ENCODE measurements at regions not wholly inside any gene's neighbourhood (a gene's known extent, or its start where the extent isn't known, plus 50 kb on each side); places are given as distances from the start of the nearest gene placed in this dataset.
"Not testable (repeated sequence)": the region's sequence is repeated elsewhere in the genome, so short reads cannot be mapped to it uniquely, and the experiment has no call there.

GRCh38 chr3:107909583-107909982 lies 181.2 kb downstream of the CD47 start:
- DNase-seq (ENCODE audit: low read depth in 4 of 4, low spot score in 3 of 4), result not testable (repeated sequence)

DNA sequence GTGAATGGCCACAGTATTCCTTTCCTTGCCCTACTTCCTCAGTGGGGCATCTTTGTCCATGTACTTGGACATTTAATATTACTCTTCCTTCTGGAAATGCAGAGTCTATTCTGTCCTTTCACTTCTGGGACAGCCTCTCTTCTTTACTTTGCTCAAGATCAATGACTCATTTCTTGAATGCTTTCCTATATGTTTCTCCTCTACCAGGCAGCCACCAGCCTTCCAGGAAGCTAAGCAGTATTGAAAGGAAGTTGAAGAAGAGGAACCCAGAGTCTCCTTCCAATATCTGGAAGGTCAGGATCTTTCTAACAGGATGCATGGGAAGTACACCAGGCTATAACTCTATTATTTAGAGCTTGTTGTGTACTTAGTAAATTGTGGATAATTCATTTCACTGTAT lies 182.8 kb downstream of the CD47 start:
- no peak for DNase-seq (ENCODE audit: low read depth in 4 of 4, low spot score in 3 of 4)

DNA sequence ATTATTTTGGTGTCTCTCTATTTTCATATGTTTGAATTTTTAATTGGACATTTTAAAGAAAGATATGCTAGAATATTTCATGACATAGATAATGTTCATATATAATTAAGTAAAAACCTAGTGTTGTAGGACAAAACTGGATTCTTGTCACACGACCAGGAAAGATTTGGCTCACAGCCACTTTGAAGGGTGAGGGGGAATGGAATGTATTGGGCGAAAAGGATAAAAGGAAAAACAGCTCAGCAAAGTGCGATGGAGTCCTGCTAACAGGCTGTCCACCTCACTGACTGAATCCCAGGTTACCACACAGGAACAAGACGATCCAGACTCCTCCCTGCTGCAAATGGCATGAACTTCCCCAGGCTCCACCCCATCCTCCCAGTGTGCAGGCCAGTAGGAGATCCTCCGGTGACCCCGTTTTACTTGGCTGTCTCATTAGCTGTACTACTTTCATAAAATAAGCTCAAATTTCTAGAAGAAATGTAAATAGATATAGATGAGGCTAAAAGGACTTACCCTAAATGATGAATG lies 186.2 kb downstream of the CD47 start:
- DNase-seq (ENCODE audit: low read depth in 4 of 4, low spot score in 3 of 4), result no peak

- DNase-seq (ENCODE audit: low read depth in 4 of 4, low spot score in 3 of 4), result no peak
Observed at GRCh38 chr3:107899990-107900651, 190.7 kb downstream of the CD47 start.

DNA sequence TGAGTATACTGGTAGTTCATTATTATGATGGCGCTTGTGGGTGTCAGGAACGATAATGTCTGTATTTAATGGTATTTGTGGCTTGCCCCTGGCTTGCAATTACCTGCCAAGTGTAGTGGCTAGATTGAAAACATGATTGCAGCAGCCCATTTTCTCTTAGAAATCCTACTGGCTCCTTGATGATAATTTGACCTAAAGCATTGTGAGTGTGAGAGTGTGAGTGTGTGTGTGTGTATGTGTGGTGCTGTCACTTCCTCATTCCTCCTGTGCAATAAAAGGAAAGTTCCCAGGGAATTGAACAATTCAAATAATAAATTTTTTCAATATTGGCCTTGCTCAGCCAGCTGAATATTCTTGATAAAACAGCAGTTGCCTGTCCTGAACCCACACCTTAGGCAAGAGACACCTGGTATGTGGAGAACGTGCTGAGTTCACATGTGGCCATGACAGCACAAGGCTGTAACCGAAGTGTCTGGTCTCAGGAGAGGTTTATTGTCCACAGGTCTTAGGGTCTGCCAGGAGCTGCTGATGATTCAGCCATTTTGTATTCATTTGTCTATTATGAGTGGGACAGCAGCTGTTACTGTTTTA lies 193.3 kb downstream of the CD47 start:
- DNase-seq (ENCODE audit: low read depth in 4 of 4, low spot score in 3 of 4), result no peak

DNA sequence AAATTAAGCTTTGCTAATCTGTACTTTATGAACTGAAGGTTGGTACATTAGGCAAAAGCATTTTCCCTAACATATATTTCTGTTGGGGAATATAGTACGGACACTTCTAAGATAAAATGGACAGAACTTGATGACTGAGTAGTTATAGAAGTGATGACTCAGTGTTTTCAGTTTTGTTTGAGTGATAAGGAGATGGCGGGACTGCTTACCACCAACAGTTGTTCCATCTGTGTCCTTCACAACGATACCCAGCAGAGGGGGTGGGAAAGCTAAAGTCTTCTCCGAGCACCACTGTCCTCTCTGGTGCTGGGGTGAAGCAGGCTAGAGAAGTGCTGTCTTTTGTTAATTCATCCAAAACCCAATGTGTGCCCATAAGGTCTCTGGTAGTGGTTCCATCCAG lies 195.8 kb downstream of the CD47 start:
- DNase-seq (ENCODE audit: low read depth in 4 of 4, low spot score in 3 of 4), result no peak

- DNase-seq (ENCODE audit: low read depth in 4 of 4, low spot score in 3 of 4), result no peak
Observed at GRCh38 chr3:107892955-107893624, 197.7 kb downstream of the CD47 start.

GRCh38 chr3:107884719-107885460 lies 205.9 kb downstream of the CD47 start:
- no peak for DNase-seq (ENCODE audit: low read depth in 4 of 4, low spot score in 3 of 4)

GRCh38 chr3:107884028-107884427 lies 206.8 kb downstream of the CD47 start:
- DNase-seq (ENCODE audit: low read depth in 4 of 4, low spot score in 3 of 4), result no peak

GRCh38 chr3:107882881-107883280 lies 207.9 kb downstream of the CD47 start:
- no peak for DNase-seq (ENCODE audit: low read depth in 4 of 4, low spot score in 3 of 4)

- DNase-seq (ENCODE audit: low read depth in 4 of 4, low spot score in 3 of 4), result no peak
Observed at GRCh38 chr3:107882261-107882660, 208.6 kb downstream of the CD47 start.

DNA sequence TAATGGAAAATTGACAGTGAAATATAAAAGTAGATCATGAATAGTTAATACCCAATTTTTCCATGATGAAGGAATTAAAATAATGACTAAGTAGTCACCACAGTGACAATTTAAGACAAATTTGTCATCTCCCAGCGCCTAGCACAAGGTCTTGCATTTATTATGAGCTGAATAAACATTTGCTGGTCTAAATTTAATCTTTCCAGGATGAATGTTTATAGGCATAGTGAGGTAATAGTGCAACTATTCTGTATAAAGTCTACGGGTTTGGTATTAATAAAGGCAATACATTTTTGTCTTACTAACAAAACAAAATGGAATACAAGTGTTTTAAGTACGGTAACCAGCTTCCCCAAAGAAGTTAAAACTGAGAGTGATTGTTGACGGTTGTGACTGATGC lies 209.3 kb downstream of the CD47 start:
- no peak for DNase-seq (ENCODE audit: low read depth in 4 of 4, low spot score in 3 of 4)

DNA sequence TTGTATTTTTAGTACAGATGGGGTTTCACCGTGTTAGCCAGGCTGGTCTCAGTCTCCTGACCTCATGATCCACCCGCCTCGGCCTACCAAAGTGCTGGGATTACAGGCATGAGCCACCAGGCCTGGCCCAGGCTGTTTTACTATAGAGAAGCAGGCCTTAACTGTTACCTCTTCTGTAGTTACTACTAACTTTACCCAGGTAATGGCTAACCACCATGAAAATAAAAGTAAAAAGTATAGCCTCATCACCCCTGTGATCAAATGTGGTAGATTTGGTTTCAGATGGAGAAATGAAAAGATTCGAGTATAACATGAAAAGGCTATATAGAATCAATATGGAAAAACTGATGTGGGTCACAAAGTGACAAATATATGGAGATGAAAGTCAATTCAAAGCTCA lies 210.1 kb downstream of the CD47 start:
- DNase-seq (ENCODE audit: low read depth in 4 of 4, low spot score in 3 of 4), result no peak

GRCh38 chr3:107877936-107878335 lies 212.9 kb downstream of the CD47 start:
- no peak for DNase-seq (ENCODE audit: low read depth in 4 of 4, low spot score in 3 of 4)

DNA sequence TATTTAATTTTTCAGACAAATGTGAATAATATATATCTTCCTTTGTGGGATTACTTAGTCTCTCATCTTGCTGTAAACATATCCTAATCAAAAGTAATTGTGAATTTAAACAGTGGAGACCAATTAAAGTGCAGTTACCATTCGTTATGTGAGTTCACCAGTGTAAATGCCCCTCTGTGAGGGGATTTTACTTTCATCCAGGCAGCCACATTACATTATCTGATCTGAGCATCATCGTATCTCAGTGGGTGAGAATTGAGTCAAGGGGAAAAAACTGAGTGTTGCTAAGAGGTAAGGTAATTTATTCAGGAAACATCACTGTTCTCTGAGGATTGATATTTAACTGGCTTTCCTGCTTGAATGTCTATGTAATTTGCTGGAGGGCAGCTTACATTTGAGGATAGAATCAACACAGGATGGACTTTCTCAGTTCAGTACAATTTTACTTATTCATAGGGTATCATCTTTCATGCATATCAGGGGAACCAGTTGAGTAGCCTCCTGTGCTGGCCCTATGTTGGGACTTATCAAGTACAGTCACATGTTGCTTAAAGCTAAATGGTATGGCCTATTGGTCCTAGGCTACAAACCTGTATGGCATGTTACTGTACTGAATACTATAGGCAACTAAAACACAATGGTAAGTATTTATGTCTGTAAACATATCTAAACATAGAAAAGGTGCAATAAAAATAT lies 219.7 kb downstream of the CD47 start:
- no peak for DNase-seq (ENCODE audit: low read depth in 4 of 4, low spot score in 3 of 4)

GRCh38 chr3:107870096-107870495 lies 220.7 kb downstream of the CD47 start:
- no peak for DNase-seq (ENCODE audit: low read depth in 4 of 4, low spot score in 3 of 4)

- no peak for DNase-seq (ENCODE audit: low read depth in 4 of 4, low spot score in 3 of 4)
Observed at GRCh38 chr3:107868449-107868848, 222.4 kb downstream of the CD47 start.

GRCh38 chr3:107861904-107862303 lies 228.9 kb downstream of the CD47 start:
- no peak for DNase-seq (ENCODE audit: low read depth in 4 of 4, low spot score in 3 of 4)

DNA sequence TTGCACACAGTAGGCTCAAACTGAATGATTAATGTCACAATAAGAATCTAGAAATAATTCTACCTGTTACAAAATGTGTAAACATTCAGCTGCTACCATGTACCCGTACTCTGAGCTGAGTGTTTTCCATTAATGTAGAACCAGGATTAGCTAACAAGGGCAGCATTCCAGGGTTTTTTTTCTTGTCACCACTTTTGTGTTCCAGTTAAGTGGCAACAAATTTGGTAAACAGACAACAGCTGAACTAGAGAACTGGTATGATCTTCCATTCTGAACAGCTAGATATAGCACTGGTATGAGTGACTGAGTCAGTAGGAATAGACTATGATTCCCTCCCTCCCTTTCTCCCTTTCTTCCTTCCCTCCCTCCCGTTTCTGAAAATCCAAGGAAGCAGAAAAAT lies 229.4 kb downstream of the CD47 start:
- DNase-seq (ENCODE audit: low read depth in 4 of 4, low spot score in 3 of 4), result no peak
